Stimulated activated CD8-positive, alpha-beta memory T cell treated with anti-CD3 and anti-CD28 coated beads, Interleukin-4, amount 100 ng/mL, for 48 hours (primary cell): ENCODE measurements at regions not wholly inside any gene's neighbourhood (a gene's known extent, or its start where the extent isn't known, plus 50 kb on each side); places are given as distances from the start of the nearest gene placed in this dataset.

Source experiments
- DNase-seq: peaks from one replicate; pipeline ENCODE4 v3.0.0-alpha.2; 2020

DNA sequence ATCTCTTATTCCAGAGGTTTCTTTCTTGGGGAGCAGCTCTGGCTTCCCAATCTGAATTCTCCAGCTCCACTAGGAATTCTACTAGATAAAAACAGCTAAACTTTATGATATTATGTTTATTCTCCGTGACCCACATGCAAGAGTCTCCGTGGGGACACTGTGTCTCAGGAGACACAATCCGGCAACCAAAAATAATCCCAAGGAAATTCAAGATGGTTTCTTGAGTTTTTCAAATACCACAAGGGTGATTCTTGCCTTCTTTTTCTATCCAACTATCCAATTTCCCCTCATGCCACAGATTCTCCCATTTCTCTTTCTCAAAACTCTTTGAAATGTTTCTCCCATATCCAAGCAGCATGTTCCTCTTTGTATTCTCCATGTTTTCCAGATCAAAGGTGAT lies 103.1 kb downstream of the FAS start:
- no peak for DNase-seq

GRCh38 chr10:89092981-89093380 lies 102.4 kb downstream of the FAS start:
- DNase-seq = no peak

DNA sequence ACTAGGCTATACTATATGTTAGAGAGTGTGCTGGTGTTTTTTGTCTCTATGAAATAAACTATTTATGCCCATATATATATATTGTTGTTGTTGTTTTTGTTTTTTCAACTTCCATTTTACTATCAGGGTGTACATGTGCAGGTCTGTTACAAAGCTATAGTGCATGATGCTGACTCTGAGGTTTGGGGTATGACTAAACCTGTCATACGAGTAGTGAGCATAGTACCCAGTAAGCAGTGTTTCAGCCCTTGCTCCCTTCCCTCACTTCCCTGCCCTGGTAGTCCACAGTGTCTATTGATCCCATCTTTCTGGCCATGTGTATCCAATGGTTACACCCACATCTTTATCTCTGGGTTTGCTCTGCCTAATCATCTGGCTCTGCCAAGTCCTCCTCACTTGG lies 101.8 kb downstream of the FAS start:
- no peak for DNase-seq

DNA sequence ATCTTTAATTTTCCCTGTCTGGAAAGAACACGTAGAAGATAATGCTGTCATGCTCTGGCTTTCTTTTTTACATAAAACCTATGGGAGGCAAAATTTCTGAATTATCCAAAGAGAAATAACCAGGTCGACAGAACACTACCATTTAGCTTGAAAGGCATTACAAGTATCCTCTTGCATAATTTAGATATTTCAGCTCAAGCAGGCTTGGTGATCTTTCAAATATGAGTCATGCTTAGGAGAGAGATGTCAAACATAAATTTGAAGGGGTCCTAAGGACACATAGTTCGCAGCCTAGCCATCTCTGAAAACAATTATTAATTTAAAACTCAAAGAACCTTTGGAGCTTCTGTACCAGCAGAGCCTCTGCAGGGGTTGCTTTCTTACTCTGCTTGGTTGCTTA lies 100.9 kb downstream of the FAS start:
- no peak for DNase-seq

GRCh38 chr10:89090756-89091445 lies 100.3 kb downstream of the FAS start:
- no peak for DNase-seq

DNA sequence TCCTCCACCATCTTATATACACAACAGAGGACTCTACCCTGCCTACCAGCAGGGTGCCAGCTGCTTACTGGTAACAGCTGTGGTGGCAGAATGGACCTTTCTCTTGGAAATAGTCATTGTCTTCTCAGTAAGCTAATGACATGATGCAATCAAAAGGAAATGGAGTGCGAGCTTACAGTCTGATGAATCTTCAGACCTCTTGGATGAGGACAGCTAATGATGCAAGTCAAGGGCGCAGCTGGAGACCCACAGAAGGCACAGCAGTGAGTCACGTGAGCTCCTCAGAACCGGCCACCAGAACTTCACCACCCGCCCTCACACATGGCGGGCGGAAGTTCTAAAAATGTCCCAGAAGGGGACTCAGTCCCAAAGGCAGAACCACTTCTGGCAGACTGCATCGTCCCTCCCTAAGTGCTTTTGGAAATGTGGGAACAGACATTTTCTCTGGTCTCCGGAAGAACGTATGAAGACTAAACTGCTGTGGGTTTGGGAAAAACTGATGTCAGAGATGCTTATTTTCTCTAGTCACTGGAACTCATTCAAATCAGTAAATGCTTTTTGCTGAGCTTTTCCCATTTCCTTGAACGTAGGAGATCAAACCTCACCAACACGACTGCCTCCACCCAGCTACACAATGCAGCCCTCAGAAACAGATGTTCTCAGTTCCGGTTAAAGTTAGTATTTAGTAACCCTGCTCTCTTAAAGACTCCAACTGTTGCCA lies 96.4 kb downstream of the FAS start:
- peak; percentile 39 for DNase-seq

GRCh38 chr10:89085153-89085552 lies 94.6 kb downstream of the FAS start:
- DNase-seq = no peak

- DNase-seq = no peak
Measured at GRCh38 chr10:89082086-89082485, 91.5 kb downstream of the FAS start.

DNA sequence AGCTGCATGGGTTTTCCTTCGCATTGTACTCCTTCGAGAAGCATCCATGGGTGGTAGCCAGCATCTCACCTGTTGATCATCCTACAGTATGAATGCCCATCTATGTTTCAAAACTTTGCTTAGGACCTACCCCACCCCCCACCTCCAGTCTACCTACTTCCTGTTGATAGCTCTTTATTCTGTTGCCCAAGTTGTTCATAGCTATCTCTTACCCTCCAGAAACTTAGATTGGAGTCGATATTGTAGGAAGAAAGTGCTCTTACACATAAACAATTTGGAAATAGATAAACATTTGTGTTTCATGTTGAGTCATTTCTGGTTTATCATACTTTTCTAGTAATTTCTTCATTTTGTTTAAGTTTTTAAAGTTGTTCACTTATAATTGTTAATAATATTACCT lies 90.1 kb downstream of the FAS start:
- no peak for DNase-seq

GRCh38 chr10:89079961-89080360 lies 89.4 kb downstream of the FAS start:
- no peak for DNase-seq

DNA sequence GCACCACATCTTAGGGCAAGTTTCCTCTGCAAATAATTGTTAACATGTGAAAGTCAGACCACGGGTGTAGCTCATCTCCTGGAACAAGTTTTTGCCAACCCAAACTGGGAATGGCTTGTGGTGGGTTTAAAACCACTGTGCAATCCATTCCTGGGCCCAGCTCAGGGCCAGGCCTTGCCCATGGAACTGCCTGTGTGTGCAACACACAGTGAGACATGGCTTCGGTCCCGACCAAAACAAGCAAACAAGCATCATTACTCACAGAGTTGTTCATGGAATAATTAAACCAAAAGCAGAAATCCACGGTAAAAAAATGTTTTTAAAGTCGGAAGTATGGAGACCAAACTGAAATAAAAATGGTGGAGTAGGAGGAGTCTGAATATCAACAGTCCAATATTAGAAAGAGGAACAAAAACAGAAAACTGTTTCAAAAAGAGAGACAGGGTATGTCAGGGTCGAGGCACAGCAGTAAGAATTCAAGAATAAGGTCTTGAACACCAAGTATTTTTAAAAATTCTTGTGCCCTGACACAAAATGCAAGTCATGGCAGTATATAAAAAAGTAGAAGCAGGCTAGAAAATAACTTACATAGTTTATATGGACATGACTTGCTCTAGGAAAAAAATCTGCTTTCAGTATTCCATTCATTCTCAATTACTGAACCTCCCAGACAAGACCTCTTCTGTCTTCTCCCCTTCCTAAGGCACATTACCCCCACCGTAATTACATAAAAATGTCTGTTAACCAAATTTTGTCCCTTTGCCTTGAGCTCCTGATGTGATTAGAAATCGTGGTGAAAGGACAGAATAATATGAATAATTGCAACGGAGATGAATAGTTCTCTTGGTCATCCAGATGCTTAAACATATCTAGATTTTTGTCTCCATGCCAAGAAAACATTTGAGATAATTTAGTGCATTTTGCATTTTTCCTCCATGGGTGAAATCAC lies 88.4 kb downstream of the FAS start:
- DNase-seq = no peak

- DNase-seq = no peak
Measured at GRCh38 chr10:89076120-89076519, 85.5 kb downstream of the FAS start.

- DNase-seq = no peak
Measured at GRCh38 chr10:89075631-89076030, 85.0 kb downstream of the FAS start.

- no peak for DNase-seq
Measured at GRCh38 chr10:89074120-89074519, 83.5 kb downstream of the FAS start.

DNA sequence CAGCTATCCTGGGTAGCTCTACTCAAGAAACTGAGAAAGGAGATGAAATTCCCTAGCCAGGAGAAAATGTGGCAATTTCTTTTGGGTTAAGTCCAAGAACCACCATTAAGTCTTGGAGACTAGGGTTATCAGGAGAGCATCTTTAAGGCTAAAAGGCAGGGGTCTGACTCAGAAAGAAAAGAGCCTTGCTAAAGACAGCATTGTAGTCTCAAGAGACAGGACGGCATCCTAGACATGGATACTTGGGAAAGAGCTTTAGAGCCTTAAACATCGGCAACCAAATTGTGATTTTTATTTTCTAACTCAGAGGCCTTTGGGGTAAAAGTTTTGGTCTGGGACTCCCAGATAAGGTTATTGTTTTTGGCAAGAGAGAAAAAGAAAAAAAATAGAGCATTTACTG lies 83.1 kb downstream of the FAS start:
- DNase-seq = no peak

DNA sequence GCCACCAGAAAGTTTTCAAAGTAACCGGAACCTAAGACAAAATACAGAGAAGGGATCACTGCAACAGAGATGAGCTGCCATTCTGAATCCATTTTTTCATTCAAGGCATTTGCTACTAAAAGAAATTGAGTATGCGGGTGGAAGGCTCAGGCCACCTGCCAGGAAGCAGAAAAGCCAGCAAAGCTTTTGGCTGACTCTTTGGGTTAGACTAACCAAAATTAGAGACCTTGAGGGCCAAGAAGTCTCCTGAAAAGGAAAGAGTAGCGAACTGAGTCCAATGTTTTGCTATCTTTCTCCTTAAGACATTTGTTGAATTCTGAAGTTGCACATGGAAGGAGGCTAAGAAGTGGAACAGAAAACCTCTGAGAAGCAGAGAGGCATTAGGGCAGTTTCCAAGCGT lies 79.0 kb downstream of the FAS start:
- DNase-seq = no peak
